WTC11 (cell line): ENCODE measurements at regions not wholly inside any gene's neighbourhood (a gene's known extent, or its start where the extent isn't known, plus 50 kb on each side); places are given as distances from the start of the nearest gene placed in this dataset.

Source experiments
- ATAC-seq: fragments of 200-7000 bp; cut with Tn5 transposase; 2 replicates; pipeline ENCODE4 v1.10.0; 2021; ENCODE audit warnings: mild to moderate bottlenecking, moderate library complexity
- CTCF ChIA-PET: fragments of 300-600 bp; sonication (Branson Sonifier 250); formaldehyde crosslinking; loops from one replicate; lab custom pipeline; 2021; ENCODE audit warnings: antibody characterized with exemption; lab: Charles Lee
- POLR2A ChIA-PET: fragments of 350-600 bp; sonication (Branson Sonifier 250); formaldehyde crosslinking; loops from one replicate; lab custom pipeline; 2021; ENCODE audit warnings: antibody characterized with exemption; lab: Charles Lee
- DNase-seq: peaks from one replicate; pipeline ENCODE4 v3.0.0; 2021; ENCODE audit warnings: low spot score
- H3K27ac Mint-ChIP-seq: 2 replicates; pipeline ENCODE4 v1.8.0; 2021; ENCODE audit warnings: mixed read lengths
- H3K27me3 Mint-ChIP-seq: 2 replicates; pipeline ENCODE4 v1.8.0; 2021; ENCODE audit warnings: low read depth, mild to moderate bottlenecking, moderate library complexity, mixed read lengths
- H3K36me3 Mint-ChIP-seq: 2 replicates; pipeline ENCODE4 v1.8.0; 2021; ENCODE audit warnings: mixed read lengths
- H3K4me1 Mint-ChIP-seq: 2 replicates; pipeline ENCODE4 v1.8.0; 2022; ENCODE audit warnings: mixed read lengths
- H3K4me3 Mint-ChIP-seq: 2 replicates; pipeline ENCODE4 v1.8.0; 2021; ENCODE audit warnings: mild to moderate bottlenecking, moderate library complexity, mixed read lengths
- H3K9me3 Mint-ChIP-seq: 2 replicates; pipeline ENCODE4 v1.8.0; 2021; ENCODE audit warnings: mixed read lengths
- ATF1 ChIP-seq: sonication (generic); formaldehyde crosslinking; IDR thresholded peaks from 2 replicates; pipeline ENCODE4 v1.8.1; 2023; ENCODE audit warnings: mild to moderate bottlenecking, moderate library complexity, missing genetic modification reagents
- CTCF ChIP-seq: fragments of 200-600 bp; IDR thresholded peaks from 2 replicates; pipeline ENCODE4 v1.8.0; 2022; ENCODE audit warnings: antibody characterized with exemption
- ELF4 ChIP-seq: sonication (generic); formaldehyde crosslinking; IDR thresholded peaks from 2 replicates; pipeline ENCODE4 v1.8.1; 2022; ENCODE audit warnings: low read depth, mild to moderate bottlenecking, moderate library complexity, missing genetic modification reagents
- EMX1 ChIP-seq: fragments of 250-450 bp; sonication (Bioruptor Pico); IDR thresholded peaks from 2 replicates; pipeline ENCODE4 v1.8.0; 2021; ENCODE audit warnings: mild to moderate bottlenecking
- ERG ChIP-seq: fragments of 250-450 bp; sonication (Bioruptor Pico); IDR thresholded peaks from 2 replicates; pipeline ENCODE4 v1.8.0; 2021; ENCODE audit warnings: mild to moderate bottlenecking
- FOXP1 ChIP-seq: sonication (generic); formaldehyde crosslinking; IDR thresholded peaks from 2 replicates; pipeline ENCODE4 v1.8.0; 2022; ENCODE audit warnings: missing genetic modification reagents, mild to moderate bottlenecking, moderate library complexity, borderline replicate concordance
- GABPB1 ChIP-seq: sonication (generic); formaldehyde crosslinking; IDR thresholded peaks from 2 replicates; pipeline ENCODE4 v1.8.1; 2023; ENCODE audit warnings: mild to moderate bottlenecking, missing genetic modification reagents
- JAZF1 ChIP-seq: fragments of 250-450 bp; sonication (Bioruptor Pico); IDR thresholded peaks from 2 replicates; pipeline ENCODE4 v1.9.0; 2021; ENCODE audit warnings: moderate library complexity, mild to moderate bottlenecking, inconsistent platforms
- MAX ChIP-seq: sonication (generic); formaldehyde crosslinking; IDR thresholded peaks from 2 replicates; pipeline ENCODE4 v1.8.0; 2022; ENCODE audit warnings: mild to moderate bottlenecking, missing genetic modification reagents
- NFE2L1 ChIP-seq: sonication (generic); formaldehyde crosslinking; IDR thresholded peaks from 2 replicates; pipeline ENCODE4 v1.8.1; 2023; ENCODE audit warnings: missing genetic modification reagents
- NR3C1 ChIP-seq: sonication (generic); formaldehyde crosslinking; conservative IDR thresholded peaks from 2 replicates; pipeline ENCODE4 v1.8.1; 2023; ENCODE audit warnings: low read depth, mild to moderate bottlenecking, missing genetic modification reagents
- RORB ChIP-seq: fragments of 250-450 bp; sonication (Bioruptor Pico); IDR thresholded peaks from 2 replicates; pipeline ENCODE4 v1.9.0; 2021; ENCODE audit warnings: mild to moderate bottlenecking
- SP1 ChIP-seq: sonication (generic); formaldehyde crosslinking; conservative IDR thresholded peaks from 2 replicates; pipeline ENCODE4 v1.8.1; 2022; ENCODE audit warnings: missing genetic modification reagents
- TEAD4 ChIP-seq: sonication (generic); formaldehyde crosslinking; IDR thresholded peaks from 2 replicates; pipeline ENCODE4 v1.8.0; 2022; ENCODE audit warnings: mild to moderate bottlenecking, missing genetic modification reagents
- TP53 ChIP-seq: sonication (generic); formaldehyde crosslinking; IDR thresholded peaks from 2 replicates; pipeline ENCODE4 v1.8.1; 2023; ENCODE audit warnings: mild to moderate bottlenecking, missing genetic modification reagents
- ZBTB21 ChIP-seq: sonication (generic); formaldehyde crosslinking; IDR thresholded peaks from 2 replicates; pipeline ENCODE4 v1.8.1; 2023; ENCODE audit warnings: mild to moderate bottlenecking, missing genetic modification reagents, borderline replicate concordance
- ZBTB43 ChIP-seq: sonication (generic); formaldehyde crosslinking; IDR thresholded peaks from 2 replicates; pipeline ENCODE4 v1.8.1; 2023; ENCODE audit warnings: mild to moderate bottlenecking, missing genetic modification reagents
- ZMAT4 ChIP-seq: fragments of 250-450 bp; sonication (Bioruptor Pico); IDR thresholded peaks from 2 replicates; pipeline ENCODE4 v1.9.0; 2021; ENCODE audit warnings: mild to moderate bottlenecking
- ZNF219 ChIP-seq: sonication (generic); formaldehyde crosslinking; IDR thresholded peaks from 2 replicates; pipeline ENCODE4 v1.8.0; 2023; ENCODE audit warnings: missing genetic modification reagents, mild to moderate bottlenecking, borderline replicate concordance
- ZNF232 ChIP-seq: sonication (generic); formaldehyde crosslinking; IDR thresholded peaks from 2 replicates; pipeline ENCODE4 v1.8.0; 2022; ENCODE audit warnings: mild to moderate bottlenecking, missing genetic modification reagents
- ZNF281 ChIP-seq: sonication (generic); formaldehyde crosslinking; IDR thresholded peaks from 2 replicates; pipeline ENCODE4 v1.8.0; 2023; ENCODE audit warnings: mild to moderate bottlenecking, missing genetic modification reagents
- ZSCAN18 ChIP-seq: fragments of 250-450 bp; sonication (Bioruptor Pico); IDR thresholded peaks from 2 replicates; pipeline ENCODE4 v2.1.2; 2022; ENCODE audit warnings: mild to moderate bottlenecking, moderate library complexity
- TF ChIP-seq, protein P1 (sequence below): sonication (generic); formaldehyde crosslinking; IDR thresholded peaks from 2 replicates; pipeline ENCODE4 v1.8.1; 2023; ENCODE audit warnings: mild to moderate bottlenecking, missing genetic modification reagents, moderate library complexity

DNA sequence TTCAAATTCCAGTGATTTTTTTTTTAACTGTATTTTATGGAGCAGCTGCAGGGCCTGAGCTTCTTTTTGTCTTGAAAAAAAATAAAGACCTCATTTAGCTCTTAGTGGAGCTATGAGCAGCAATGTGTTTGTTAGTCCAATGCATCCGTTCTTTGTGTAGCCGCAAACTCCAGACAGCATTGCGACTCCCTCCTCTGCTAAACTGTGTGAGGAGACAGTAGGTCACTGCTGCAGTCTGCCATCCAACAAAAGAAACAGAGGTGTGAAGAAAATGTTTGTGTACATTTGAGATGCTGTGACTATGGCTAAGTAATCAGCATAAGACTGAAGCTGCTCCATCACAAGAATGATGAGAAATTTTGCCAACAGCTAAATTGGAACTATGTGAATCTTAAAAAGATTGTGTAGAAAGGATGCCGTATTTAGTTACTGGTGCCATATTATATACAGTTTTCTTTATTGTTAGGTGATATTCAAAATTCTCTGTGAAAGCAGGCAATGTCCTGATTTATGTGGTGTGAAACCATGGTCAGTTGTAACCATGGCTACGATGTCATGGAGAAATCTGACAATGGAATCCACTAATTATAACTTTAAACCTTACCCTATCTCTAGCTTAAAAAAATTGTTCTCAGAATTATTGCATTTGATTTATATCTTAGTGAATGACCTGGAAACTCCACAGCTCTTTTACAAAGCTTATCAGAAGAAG lies 428.8 kb upstream of the EPHA7 start:
- DNase-seq (no peak), ATAC-seq (peak; percentile 55; the same call in 1 of the 2 replicates)
- Mint-ChIP-seq H3K9me3 (peaks cover 11% of the 10 kb centered on the region), H3K4me1 (peaks cover 36% of the 10 kb centered on the region), H3K27ac (no peak overlapping the region), H3K27me3 (no peaks in the 10 kb centered on the region), H3K36me3 (no peaks in the 10 kb centered on the region), H3K4me3 (no peak overlapping the region)
- CTCF ChIA-PET = no interaction called here
- TF ChIP-seq CTCF (no peak), JAZF1 (CRISPR knock-in tag) (no peak), ZBTB21 (CRISPR knock-in tag) (no peak), ZSCAN18 (CRISPR knock-in tag) (no peak), NR3C1 (CRISPR knock-in tag) (no peak), ZNF232 (CRISPR knock-in tag) (no peak), EMX1 (CRISPR knock-in tag) (no peak), TEAD4 (no peak), RORB (CRISPR knock-in tag) (no peak)
- TF ChIP-seq, protein P1, sequence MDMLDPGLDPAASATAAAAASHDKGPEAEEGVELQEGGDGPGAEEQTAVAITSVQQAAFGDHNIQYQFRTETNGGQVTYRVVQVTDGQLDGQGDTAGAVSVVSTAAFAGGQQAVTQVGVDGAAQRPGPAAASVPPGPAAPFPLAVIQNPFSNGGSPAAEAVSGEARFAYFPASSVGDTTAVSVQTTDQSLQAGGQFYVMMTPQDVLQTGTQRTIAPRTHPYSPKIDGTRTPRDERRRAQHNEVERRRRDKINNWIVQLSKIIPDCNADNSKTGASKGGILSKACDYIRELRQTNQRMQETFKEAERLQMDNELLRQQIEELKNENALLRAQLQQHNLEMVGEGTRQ (CRISPR knock-in tag) = no peak
- TF ChIP-seq, all 79 proteins: peak for 0
- POLR2A ChIA-PET = no interaction called here

GRCh38 chr6:93842178-93842577 lies 422.8 kb upstream of the EPHA7 start:
- Mint-ChIP-seq H3K27me3 (no peaks in the 10 kb centered on the region), H3K9me3 (peaks cover 3% of the 10 kb centered on the region), H3K27ac (no peak overlapping the region), H3K36me3 (peaks cover 3% of the 10 kb centered on the region), H3K4me1 (peaks cover 33% of the 10 kb centered on the region), H3K4me3 (no peak overlapping the region)
- DNase-seq = no peak
- ATAC-seq = no peak
- ChIA-PET POLR2A (no interaction called here), CTCF (interaction anchor here (0.6 kb wide), 1 partner anchor 15 kb away, joined by 3 read pairs; no protein-coding TSS in a partner anchor)
- TF ChIP-seq ERG (no peak), ATF1 (CRISPR knock-in tag) (no peak), ELF4 (CRISPR knock-in tag) (no peak), ZBTB43 (CRISPR knock-in tag) (no peak), SP1 (CRISPR knock-in tag) (no peak), GABPB1 (CRISPR knock-in tag) (no peak), ZNF281 (no peak), NFE2L1 (CRISPR knock-in tag) (no peak), TP53 (CRISPR knock-in tag) (no peak), MAX (no peak), FOXP1 (CRISPR knock-in tag) (no peak), ZNF219 (CRISPR knock-in tag) (no peak), ZMAT4 (no peak)
